ENCODE measurements at regions not wholly inside any gene's neighbourhood (a gene's known extent, or its start where the extent isn't known, plus 50 kb on each side); places are given as distances from the start of the nearest gene placed in this dataset.

DNA sequence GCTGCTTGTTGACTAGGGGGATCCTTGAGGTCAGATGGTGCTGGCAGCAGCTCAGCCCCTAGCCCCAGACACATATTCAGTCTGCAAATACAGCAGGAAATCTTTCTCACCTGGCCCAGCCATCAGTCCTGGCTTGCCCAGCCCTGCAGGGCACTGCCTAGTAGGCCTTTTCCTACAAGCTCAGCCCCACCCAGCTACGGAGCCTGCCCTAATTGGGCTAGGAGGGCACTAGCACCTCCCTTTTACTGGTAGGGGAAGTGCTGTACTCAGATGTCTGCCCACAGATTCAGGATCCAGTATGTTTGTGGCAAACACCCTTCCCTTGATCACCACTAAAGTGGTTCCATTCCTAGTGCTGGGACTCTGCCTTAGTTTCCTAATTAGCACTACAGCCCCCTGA lies 257.1 kb upstream of the CADM1 start (continued):
- TF ChIP-seq, protein P1, sequence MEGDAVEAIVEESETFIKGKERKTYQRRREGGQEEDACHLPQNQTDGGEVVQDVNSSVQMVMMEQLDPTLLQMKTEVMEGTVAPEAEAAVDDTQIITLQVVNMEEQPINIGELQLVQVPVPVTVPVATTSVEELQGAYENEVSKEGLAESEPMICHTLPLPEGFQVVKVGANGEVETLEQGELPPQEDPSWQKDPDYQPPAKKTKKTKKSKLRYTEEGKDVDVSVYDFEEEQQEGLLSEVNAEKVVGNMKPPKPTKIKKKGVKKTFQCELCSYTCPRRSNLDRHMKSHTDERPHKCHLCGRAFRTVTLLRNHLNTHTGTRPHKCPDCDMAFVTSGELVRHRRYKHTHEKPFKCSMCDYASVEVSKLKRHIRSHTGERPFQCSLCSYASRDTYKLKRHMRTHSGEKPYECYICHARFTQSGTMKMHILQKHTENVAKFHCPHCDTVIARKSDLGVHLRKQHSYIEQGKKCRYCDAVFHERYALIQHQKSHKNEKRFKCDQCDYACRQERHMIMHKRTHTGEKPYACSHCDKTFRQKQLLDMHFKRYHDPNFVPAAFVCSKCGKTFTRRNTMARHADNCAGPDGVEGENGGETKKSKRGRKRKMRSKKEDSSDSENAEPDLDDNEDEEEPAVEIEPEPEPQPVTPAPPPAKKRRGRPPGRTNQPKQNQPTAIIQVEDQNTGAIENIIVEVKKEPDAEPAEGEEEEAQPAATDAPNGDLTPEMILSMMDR (conservative IDR thresholded peaks at IDR 0.05; ENCODE audit: low read depth in 2 of 2) = no peak
- no peak for TF ChIP-seq STAT1 (IDR thresholded peaks at IDR 0.05; ENCODE audit: unreplicated experiment)
- no peak for TF ChIP-seq ZNF331 (CRISPR knock-in tag; IDR thresholded peaks at IDR 0.05; ENCODE audit: low read depth)
- TF ChIP-seq, protein P2, sequence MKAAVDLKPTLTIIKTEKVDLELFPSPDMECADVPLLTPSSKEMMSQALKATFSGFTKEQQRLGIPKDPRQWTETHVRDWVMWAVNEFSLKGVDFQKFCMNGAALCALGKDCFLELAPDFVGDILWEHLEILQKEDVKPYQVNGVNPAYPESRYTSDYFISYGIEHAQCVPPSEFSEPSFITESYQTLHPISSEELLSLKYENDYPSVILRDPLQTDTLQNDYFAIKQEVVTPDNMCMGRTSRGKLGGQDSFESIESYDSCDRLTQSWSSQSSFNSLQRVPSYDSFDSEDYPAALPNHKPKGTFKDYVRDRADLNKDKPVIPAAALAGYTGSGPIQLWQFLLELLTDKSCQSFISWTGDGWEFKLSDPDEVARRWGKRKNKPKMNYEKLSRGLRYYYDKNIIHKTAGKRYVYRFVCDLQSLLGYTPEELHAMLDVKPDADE (IDR thresholded peaks at IDR 0.05) = no peak
- no peak for TF ChIP-seq ZNF114 (CRISPR knock-in tag; IDR thresholded peaks at IDR 0.05)

DNA sequence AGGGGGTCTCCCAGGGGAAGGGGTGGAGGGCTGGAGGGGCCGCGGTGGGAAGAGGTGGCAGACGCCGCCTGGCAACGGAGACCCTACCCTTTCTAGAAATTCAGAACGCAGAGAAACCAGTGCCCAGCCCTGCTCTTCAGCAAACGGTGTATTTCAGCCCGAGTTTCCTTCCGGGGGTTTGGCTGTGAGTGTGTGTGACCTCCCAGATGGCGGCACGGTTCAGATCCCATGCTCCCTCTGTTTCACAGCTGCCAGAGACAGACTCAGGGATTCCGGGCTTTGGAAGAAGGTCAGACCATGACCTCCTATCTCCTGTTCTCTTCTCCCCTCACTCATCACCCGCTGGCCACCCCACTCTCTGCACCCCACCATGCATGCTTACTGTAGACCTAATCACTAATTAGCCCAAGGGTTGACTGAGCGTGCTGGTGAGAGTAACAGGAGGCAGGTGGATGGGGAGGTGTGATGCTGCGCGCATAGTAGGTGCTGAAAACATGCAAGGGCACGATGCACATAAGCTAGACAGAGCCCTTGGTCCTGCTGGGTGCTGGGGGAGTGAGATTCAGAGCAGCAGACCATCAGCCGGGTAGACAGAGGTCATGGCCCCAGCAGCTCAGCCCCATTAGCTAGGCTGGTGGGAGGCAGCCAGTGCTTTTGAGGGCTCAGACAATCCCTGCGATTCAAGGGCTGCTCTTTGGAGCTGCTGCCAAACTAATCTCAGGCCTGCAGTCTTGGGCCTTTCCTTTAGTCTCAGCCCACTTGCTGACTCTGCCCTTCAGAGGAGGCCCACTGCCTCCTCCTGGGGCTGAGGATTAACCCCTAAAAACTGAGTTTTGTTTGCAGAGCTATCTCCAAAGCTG lies 256.5 kb upstream of the CADM1 start:
- Histone ChIP-seq H3K4me1 (ENCODE audit: insufficient read depth) (0 out of 2 replicates have a peak, but pooled peaks cover 3% of the 10 kb centered on the region), H3K9me2 (ENCODE audit: insufficient read depth) (no peaks in the 10 kb centered on the region; the same call in 1 of the 2 replicates), H3F3A (replicated peaks; ENCODE audit: low read depth) (no peaks in the 10 kb centered on the region), H3K27me3 (ENCODE audit: insufficient read depth) (peaks cover 46% of the 10 kb centered on the region), H3K4me2 (peak overlapping the region; percentile 86), H3K4me3 (peak overlapping the region; percentile 72), H2AFZ (peak overlapping the region; percentile 91), H4K20me1 (replicated peaks; ENCODE audit: insufficient read depth) (no peaks in the 10 kb centered on the region), H3K36me3 (ENCODE audit: insufficient read depth) (no peaks in the 10 kb centered on the region), H3K27ac (ENCODE audit: low read depth) (no peak overlapping the region), H3K79me2 (replicated peaks; ENCODE audit: insufficient read depth) (no peaks in the 10 kb centered on the region)
- peaks cover 32% of the 10 kb centered on the region for H3K27me3 Mint-ChIP-seq (ENCODE audit: insufficient read depth, low read depth, poor library complexity)
- DNase-seq (ENCODE audit: low spot score) (peak; percentile 21), ATAC-seq (peak; percentile 29)
- H3K4me3 Mint-ChIP-seq = peak overlapping the region; percentile 71
- peaks cover 7% of the 10 kb centered on the region; the same call in 2 of the 3 replicates for H3K4me1 Mint-ChIP-seq
- H3K9me3 Mint-ChIP-seq = no peaks in the 10 kb centered on the region
- no peak overlapping the region for H3K27ac Mint-ChIP-seq
- H3K36me3 Mint-ChIP-seq (ENCODE audit: low read depth) = no peaks in the 10 kb centered on the region
- TF ChIP-seq, protein P1 (conservative IDR thresholded peaks at IDR 0.05; ENCODE audit: low read depth in 2 of 2) = no peak
- TF ChIP-seq NANOG (IDR thresholded peaks at IDR 0.05; ENCODE audit: borderline replicate concordance) (no peak), STAT1 (IDR thresholded peaks at IDR 0.05; ENCODE audit: unreplicated experiment) (no peak), ZNF331 (CRISPR knock-in tag; IDR thresholded peaks at IDR 0.05; ENCODE audit: low read depth) (no peak), EZH2 (IDR thresholded peaks at IDR 0.05; ENCODE audit: low read depth, unreplicated experiment) (no peak), ZNF114 (CRISPR knock-in tag; IDR thresholded peaks at IDR 0.05) (no peak), JUNB (IDR thresholded peaks at IDR 0.05; ENCODE audit: unreplicated experiment) (no peak), POLR2AphosphoS5 (IDR thresholded peaks at IDR 0.05; ENCODE audit: low read depth) (no peak)
- TF ChIP-seq, protein P3, sequence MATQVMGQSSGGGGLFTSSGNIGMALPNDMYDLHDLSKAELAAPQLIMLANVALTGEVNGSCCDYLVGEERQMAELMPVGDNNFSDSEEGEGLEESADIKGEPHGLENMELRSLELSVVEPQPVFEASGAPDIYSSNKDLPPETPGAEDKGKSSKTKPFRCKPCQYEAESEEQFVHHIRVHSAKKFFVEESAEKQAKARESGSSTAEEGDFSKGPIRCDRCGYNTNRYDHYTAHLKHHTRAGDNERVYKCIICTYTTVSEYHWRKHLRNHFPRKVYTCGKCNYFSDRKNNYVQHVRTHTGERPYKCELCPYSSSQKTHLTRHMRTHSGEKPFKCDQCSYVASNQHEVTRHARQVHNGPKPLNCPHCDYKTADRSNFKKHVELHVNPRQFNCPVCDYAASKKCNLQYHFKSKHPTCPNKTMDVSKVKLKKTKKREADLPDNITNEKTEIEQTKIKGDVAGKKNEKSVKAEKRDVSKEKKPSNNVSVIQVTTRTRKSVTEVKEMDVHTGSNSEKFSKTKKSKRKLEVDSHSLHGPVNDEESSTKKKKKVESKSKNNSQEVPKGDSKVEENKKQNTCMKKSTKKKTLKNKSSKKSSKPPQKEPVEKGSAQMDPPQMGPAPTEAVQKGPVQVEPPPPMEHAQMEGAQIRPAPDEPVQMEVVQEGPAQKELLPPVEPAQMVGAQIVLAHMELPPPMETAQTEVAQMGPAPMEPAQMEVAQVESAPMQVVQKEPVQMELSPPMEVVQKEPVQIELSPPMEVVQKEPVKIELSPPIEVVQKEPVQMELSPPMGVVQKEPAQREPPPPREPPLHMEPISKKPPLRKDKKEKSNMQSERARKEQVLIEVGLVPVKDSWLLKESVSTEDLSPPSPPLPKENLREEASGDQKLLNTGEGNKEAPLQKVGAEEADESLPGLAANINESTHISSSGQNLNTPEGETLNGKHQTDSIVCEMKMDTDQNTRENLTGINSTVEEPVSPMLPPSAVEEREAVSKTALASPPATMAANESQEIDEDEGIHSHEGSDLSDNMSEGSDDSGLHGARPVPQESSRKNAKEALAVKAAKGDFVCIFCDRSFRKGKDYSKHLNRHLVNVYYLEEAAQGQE (IDR thresholded peaks at IDR 0.05; ENCODE audit: unreplicated experiment) = no peak
